ENCODE measurements at regions not wholly inside any gene's neighbourhood (a gene's known extent, or its start where the extent isn't known, plus 50 kb on each side); places are given as distances from the start of the nearest gene placed in this dataset.

- Histone ChIP-seq H3K9me3 (no peaks in the 10 kb centered on the region), H3K27me3 (no peaks in the 10 kb centered on the region), H3K4me1 (no peaks in the 10 kb centered on the region), H3K4me3 (no peak overlapping the region), H3K36me3 (no peaks in the 10 kb centered on the region), H3K27ac (no peak overlapping the region)
- no peak for TF ChIP-seq POLR2AphosphoS5 (IDR thresholded peaks at IDR 0.05)
- TF ChIP-seq EP300 (IDR thresholded peaks at IDR 0.05): no peak
- TF ChIP-seq CTCF (IDR thresholded peaks at IDR 0.05): no peak
- TF ChIP-seq POLR2A (IDR thresholded peaks at IDR 0.05): no peak
- DNase-seq (no peak), ATAC-seq (ENCODE audit: low FRiP score in 2 of 2) (no peak)
- 53 to 59% methylated on average over 2 of the region's 2 CpGs for WGBS, 2 donors
Measured at GRCh38 chr4:62717154-62717553, 1517.0 kb downstream of the ADGRL3 start.

- DNase-seq: no peak
- no peaks in the 10 kb centered on the region for H3K36me3 ChIP-seq
- ATAC-seq (ENCODE audit: low FRiP score in 2 of 2): no peak
- WGBS, 2 donors: 63 to 73% methylated on average over 1 of the region's 1 CpG
- no peak overlapping the region for H3K27ac ChIP-seq
- no peaks in the 10 kb centered on the region for H3K27me3 ChIP-seq
- no peak overlapping the region for H3K4me3 ChIP-seq
- H3K9me3 ChIP-seq: no peaks in the 10 kb centered on the region
- TF ChIP-seq CTCF (IDR thresholded peaks at IDR 0.05) (no peak), EP300 (IDR thresholded peaks at IDR 0.05) (no peak), POLR2A (IDR thresholded peaks at IDR 0.05) (no peak), POLR2AphosphoS5 (IDR thresholded peaks at IDR 0.05) (no peak)
- no peaks in the 10 kb centered on the region for H3K4me1 ChIP-seq
Measured at GRCh38 chr4:62711575-62711974, 1511.4 kb downstream of the ADGRL3 start.

- 44 to 48% methylated on average over 3 of the region's 3 CpGs for WGBS, 2 donors
- H3K27ac ChIP-seq: no peak overlapping the region
- TF ChIP-seq EP300 (IDR thresholded peaks at IDR 0.05) (no peak), POLR2A (IDR thresholded peaks at IDR 0.05) (no peak), POLR2AphosphoS5 (IDR thresholded peaks at IDR 0.05) (no peak), CTCF (IDR thresholded peaks at IDR 0.05) (peak in 5 of 6 experiments; percentile 23 to 48 (median 26))
- no peaks in the 10 kb centered on the region for H3K4me1 ChIP-seq
- no peaks in the 10 kb centered on the region for H3K27me3 ChIP-seq
- no peaks in the 10 kb centered on the region for H3K9me3 ChIP-seq
- no peaks in the 10 kb centered on the region for H3K36me3 ChIP-seq
- peak in 1 of 2 donors; percentile 66 for ATAC-seq (ENCODE audit: low FRiP score in 2 of 2)
- H3K4me3 ChIP-seq: no peak overlapping the region
- no peak for DNase-seq
Measured at GRCh38 chr4:62709618-62710252, 1509.6 kb downstream of the ADGRL3 start.

- Histone ChIP-seq H3K27ac (no peak overlapping the region), H3K4me3 (no peak overlapping the region), H3K36me3 (no peaks in the 10 kb centered on the region), H3K4me1 (no peaks in the 10 kb centered on the region), H3K9me3 (no peaks in the 10 kb centered on the region), H3K27me3 (no peaks in the 10 kb centered on the region)
- 91 to 98% methylated on average over 2 of the region's 2 CpGs for WGBS, 2 donors
- TF ChIP-seq EP300 (IDR thresholded peaks at IDR 0.05): no peak
- TF ChIP-seq POLR2AphosphoS5 (IDR thresholded peaks at IDR 0.05): no peak
- TF ChIP-seq POLR2A (IDR thresholded peaks at IDR 0.05): no peak
- TF ChIP-seq CTCF (IDR thresholded peaks at IDR 0.05): no peak
- no peak for ATAC-seq (ENCODE audit: low FRiP score in 2 of 2)
- DNase-seq: no peak
Measured at GRCh38 chr4:62706423-62706822, 1506.3 kb downstream of the ADGRL3 start.
